ENCODE measurements at regions not wholly inside any gene's neighbourhood (a gene's known extent, or its start where the extent isn't known, plus 50 kb on each side); places are given as distances from the start of the nearest gene placed in this dataset.
"Not testable (repeated sequence)": the region's sequence is repeated elsewhere in the genome, so short reads cannot be mapped to it uniquely, and the experiment has no call there.

DNA sequence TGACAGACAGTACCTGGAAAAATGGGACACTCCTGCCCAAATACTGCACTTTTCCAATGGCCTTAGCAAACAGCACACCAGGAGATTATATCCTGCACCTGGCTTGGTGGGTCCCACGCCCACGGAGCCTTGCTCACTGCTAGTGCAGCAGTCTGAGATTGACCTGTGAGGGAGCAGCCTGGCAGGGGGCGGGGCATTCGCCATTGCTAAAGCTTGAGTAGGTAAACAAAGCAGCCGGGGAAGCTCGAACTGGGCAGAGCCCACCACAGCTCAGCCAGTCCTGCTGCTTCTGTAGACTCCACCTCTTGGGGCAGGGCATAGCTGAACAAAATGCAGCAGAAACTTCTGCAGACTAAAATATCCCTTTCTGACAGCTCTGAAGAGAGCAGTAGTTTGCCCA lies 261.2 kb upstream of the TOM1L1 start:
- TF ChIP-seq, protein P1, sequence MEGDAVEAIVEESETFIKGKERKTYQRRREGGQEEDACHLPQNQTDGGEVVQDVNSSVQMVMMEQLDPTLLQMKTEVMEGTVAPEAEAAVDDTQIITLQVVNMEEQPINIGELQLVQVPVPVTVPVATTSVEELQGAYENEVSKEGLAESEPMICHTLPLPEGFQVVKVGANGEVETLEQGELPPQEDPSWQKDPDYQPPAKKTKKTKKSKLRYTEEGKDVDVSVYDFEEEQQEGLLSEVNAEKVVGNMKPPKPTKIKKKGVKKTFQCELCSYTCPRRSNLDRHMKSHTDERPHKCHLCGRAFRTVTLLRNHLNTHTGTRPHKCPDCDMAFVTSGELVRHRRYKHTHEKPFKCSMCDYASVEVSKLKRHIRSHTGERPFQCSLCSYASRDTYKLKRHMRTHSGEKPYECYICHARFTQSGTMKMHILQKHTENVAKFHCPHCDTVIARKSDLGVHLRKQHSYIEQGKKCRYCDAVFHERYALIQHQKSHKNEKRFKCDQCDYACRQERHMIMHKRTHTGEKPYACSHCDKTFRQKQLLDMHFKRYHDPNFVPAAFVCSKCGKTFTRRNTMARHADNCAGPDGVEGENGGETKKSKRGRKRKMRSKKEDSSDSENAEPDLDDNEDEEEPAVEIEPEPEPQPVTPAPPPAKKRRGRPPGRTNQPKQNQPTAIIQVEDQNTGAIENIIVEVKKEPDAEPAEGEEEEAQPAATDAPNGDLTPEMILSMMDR (IDR thresholded peaks at IDR 0.05; ENCODE audit: insufficient read depth, low read length, poor library complexity, severe bottlenecking) = not testable (repeated sequence)
- TF ChIP-seq EZH2phosphoT487 (conservative IDR thresholded peaks at IDR 0.05; ENCODE audit: low read length) = not testable (repeated sequence)
